ENCODE measurements at regions not wholly inside any gene's neighbourhood (a gene's known extent, or its start where the extent isn't known, plus 50 kb on each side); places are given as distances from the start of the nearest gene placed in this dataset.
"Not testable (repeated sequence)": the region's sequence is repeated elsewhere in the genome, so short reads cannot be mapped to it uniquely, and the experiment has no call there.

- no peak for TF ChIP-seq CTCF (IDR thresholded peaks at IDR 0.05; ENCODE audit: insufficient read depth, missing control alignments)
- FAIRE-seq (no peak), DNase-seq (ENCODE audit: insufficient read length, low spot score) (no peak)
These were observed 1009.9 kb upstream of the USP15 start for GRCh38 chr12:61250303-61250702.

GRCh38 chr12:61251076-61251475 is 1009.1 kb upstream of the USP15 start:
- no peak for FAIRE-seq
- TF ChIP-seq CTCF (IDR thresholded peaks at IDR 0.05; ENCODE audit: insufficient read depth, missing control alignments): no peak
- DNase-seq (ENCODE audit: insufficient read length, low spot score): no peak

- no peak for DNase-seq (ENCODE audit: insufficient read length, low spot score)
- no peak for FAIRE-seq
- TF ChIP-seq CTCF (IDR thresholded peaks at IDR 0.05; ENCODE audit: insufficient read depth, missing control alignments): no peak
These were observed 1006.0 kb upstream of the USP15 start for GRCh38 chr12:61254225-61254624.

- FAIRE-seq: not testable (repeated sequence)
These were observed 995.9 kb upstream of the USP15 start for GRCh38 chr12:61264294-61264693.

GRCh38 chr12:61267474-61267873 is 992.7 kb upstream of the USP15 start:
- FAIRE-seq (no peak), DNase-seq (ENCODE audit: insufficient read length, low spot score) (no peak)
- TF ChIP-seq CTCF (IDR thresholded peaks at IDR 0.05; ENCODE audit: insufficient read depth, missing control alignments): no peak

More at GRCh38 chr12:61264294-61264693, 995.9 kb upstream of the USP15 start:
- not testable (repeated sequence) for DNase-seq (ENCODE audit: insufficient read length, low spot score)

GRCh38 chr12:61272441-61272840 is 987.8 kb upstream of the USP15 start:
- TF ChIP-seq CTCF (IDR thresholded peaks at IDR 0.05; ENCODE audit: insufficient read depth, missing control alignments): no peak
- no peak for FAIRE-seq

GRCh38 chr12:61282790-61283575 is 977.2 kb upstream of the USP15 start:
- no peak for TF ChIP-seq CTCF (IDR thresholded peaks at IDR 0.05; ENCODE audit: insufficient read depth, missing control alignments)
- FAIRE-seq (no peak), DNase-seq (ENCODE audit: insufficient read length, low spot score) (no peak)

More at GRCh38 chr12:61272441-61272840, 987.8 kb upstream of the USP15 start:
- DNase-seq (ENCODE audit: insufficient read length, low spot score): no peak
